ENCODE measurements at regions not wholly inside any gene's neighbourhood (a gene's known extent, or its start where the extent isn't known, plus 50 kb on each side); places are given as distances from the start of the nearest gene placed in this dataset.

- no peak for DNase-seq (ENCODE audit: low read depth)
Observed at GRCh38 chr11:109106151-109106906, 315.7 kb upstream of the C11orf87 start.

- DNase-seq (ENCODE audit: low read depth) = no peak
Observed at GRCh38 chr11:109109150-109109549, 312.8 kb upstream of the C11orf87 start.

- DNase-seq (ENCODE audit: low read depth) = no peak
Observed at GRCh38 chr11:109109571-109110315, 312.2 kb upstream of the C11orf87 start.

- DNase-seq (ENCODE audit: low read depth) = no peak
Observed at GRCh38 chr11:109112261-109112660, 309.7 kb upstream of the C11orf87 start.

GRCh38 chr11:109112821-109113280, 309.1 kb upstream of the C11orf87 start:
- DNase-seq (ENCODE audit: low read depth) = no peak

GRCh38 chr11:109120341-109120740, 301.6 kb upstream of the C11orf87 start:
- DNase-seq (ENCODE audit: low read depth) = no peak

- no peak for DNase-seq (ENCODE audit: low read depth)
Observed at GRCh38 chr11:109121173-109121932, 300.6 kb upstream of the C11orf87 start.

- no peak for DNase-seq (ENCODE audit: low read depth)
Observed at GRCh38 chr11:109123816-109124787, 297.9 kb upstream of the C11orf87 start.

GRCh38 chr11:109130910-109131309, 291.1 kb upstream of the C11orf87 start:
- no peak for DNase-seq (ENCODE audit: low read depth)

- DNase-seq (ENCODE audit: low read depth) = no peak
Observed at GRCh38 chr11:109132539-109132938, 289.5 kb upstream of the C11orf87 start.

GRCh38 chr11:109133159-109133558, 288.8 kb upstream of the C11orf87 start:
- no peak for DNase-seq (ENCODE audit: low read depth)

GRCh38 chr11:109135627-109136026, 286.4 kb upstream of the C11orf87 start:
- DNase-seq (ENCODE audit: low read depth) = no peak

GRCh38 chr11:109138196-109138595, 283.8 kb upstream of the C11orf87 start:
- no peak for DNase-seq (ENCODE audit: low read depth)

- no peak for DNase-seq (ENCODE audit: low read depth)
Observed at GRCh38 chr11:109140426-109140825, 281.6 kb upstream of the C11orf87 start.

- no peak for DNase-seq (ENCODE audit: low read depth)
Observed at GRCh38 chr11:109140857-109141515, 281.0 kb upstream of the C11orf87 start.

GRCh38 chr11:109145287-109145686, 276.7 kb upstream of the C11orf87 start:
- no peak for DNase-seq (ENCODE audit: low read depth)

GRCh38 chr11:109147726-109148125, 274.3 kb upstream of the C11orf87 start:
- no peak for DNase-seq (ENCODE audit: low read depth)

- no peak for DNase-seq (ENCODE audit: low read depth)
Observed at GRCh38 chr11:109148669-109149068, 273.3 kb upstream of the C11orf87 start.

- no peak for DNase-seq (ENCODE audit: low read depth)
Observed at GRCh38 chr11:109150581-109150980, 271.4 kb upstream of the C11orf87 start.

- DNase-seq (ENCODE audit: low read depth) = no peak
Observed at GRCh38 chr11:109153836-109154235, 268.2 kb upstream of the C11orf87 start.

- no peak for DNase-seq (ENCODE audit: low read depth)
Observed at GRCh38 chr11:109155291-109155690, 266.7 kb upstream of the C11orf87 start.

Measured in fibroblast of the conjunctiva (primary cell).